Endothelial cell (in vitro differentiated cells): ENCODE measurements at regions not wholly inside any gene's neighbourhood (a gene's known extent, or its start where the extent isn't known, plus 50 kb on each side); places are given as distances from the start of the nearest gene placed in this dataset.

Experiments
- DNase-seq: peaks from one replicate; pipeline ENCODE4 v3.0.0; 2021; ENCODE audit warnings: low spot score
- H3K27ac Mint-ChIP-seq: one replicate; pipeline ENCODE4 v1.8.0; 2021; ENCODE audit warnings: mixed read lengths, inconsistent platforms; ENCODE audit not compliant: unreplicated experiment
- H3K27me3 Mint-ChIP-seq: one replicate; pipeline ENCODE4 v1.8.0; 2021; ENCODE audit warnings: mild to moderate bottlenecking, moderate library complexity, mixed read lengths, inconsistent platforms; ENCODE audit not compliant: unreplicated experiment
- H3K36me3 Mint-ChIP-seq: one replicate; pipeline ENCODE4 v1.8.0; 2021; ENCODE audit warnings: mild to moderate bottlenecking, low read depth, mixed read lengths, inconsistent platforms; ENCODE audit not compliant: unreplicated experiment
- H3K4me1 Mint-ChIP-seq: one replicate; pipeline ENCODE4 v1.8.0; 2021; ENCODE audit warnings: mild to moderate bottlenecking, mixed read lengths, inconsistent platforms; ENCODE audit not compliant: unreplicated experiment
- H3K4me3 Mint-ChIP-seq: one replicate; pipeline ENCODE4 v1.8.0; 2021; ENCODE audit warnings: mild to moderate bottlenecking, mixed read lengths, inconsistent platforms; ENCODE audit not compliant: unreplicated experiment
- H3K9me3 Mint-ChIP-seq: one replicate; pipeline ENCODE4 v1.8.0; 2021; ENCODE audit warnings: mixed read lengths, inconsistent platforms; ENCODE audit not compliant: unreplicated experiment
- CTCF ChIP-seq: fragments of 200-600 bp; sonication (generic); IDR thresholded peaks from one replicate; pipeline ENCODE4 v1.5.0; 2021; ENCODE audit warnings: antibody characterized with exemption; ENCODE audit not compliant: unreplicated experiment

GRCh38 chr18:39781565-39781964 is 2173.5 kb upstream of the PIK3C3 start:
- TF ChIP-seq CTCF = no peak
- H3K9me3 Mint-ChIP-seq = no peaks in the 10 kb centered on the region
- DNase-seq = no peak

DNA sequence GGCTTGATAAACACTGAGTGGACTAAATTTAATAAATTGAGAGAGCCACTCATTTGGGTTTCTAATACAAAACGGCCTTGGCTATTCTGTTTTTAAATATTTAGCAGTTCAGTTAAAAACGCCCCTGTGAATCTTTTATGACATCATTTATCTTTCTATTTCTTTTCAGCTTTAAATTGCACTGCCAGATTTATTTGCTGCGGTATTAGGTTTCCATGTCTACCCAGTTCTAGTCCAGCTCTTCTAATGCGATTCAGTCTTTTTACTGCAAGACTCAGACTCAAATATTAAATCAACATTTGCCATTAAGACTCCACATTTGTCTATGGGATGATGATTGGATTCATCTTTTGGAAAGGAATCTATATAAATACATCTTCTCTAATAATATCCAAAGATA is 2174.3 kb upstream of the PIK3C3 start:
- no peak overlapping the region for H3K27ac Mint-ChIP-seq
- no peak overlapping the region for H3K4me3 Mint-ChIP-seq
- no peak for TF ChIP-seq CTCF
- H3K27me3 Mint-ChIP-seq = no peaks in the 10 kb centered on the region
- no peaks in the 10 kb centered on the region for H3K4me1 Mint-ChIP-seq
- H3K36me3 Mint-ChIP-seq = no peaks in the 10 kb centered on the region
- no peaks in the 10 kb centered on the region for H3K9me3 Mint-ChIP-seq
- DNase-seq = no peak

More at GRCh38 chr18:39781565-39781964, 2173.5 kb upstream of the PIK3C3 start:
- Mint-ChIP-seq H3K27me3 (no peaks in the 10 kb centered on the region), H3K4me1 (no peaks in the 10 kb centered on the region), H3K36me3 (no peaks in the 10 kb centered on the region), H3K4me3 (no peak overlapping the region), H3K27ac (no peak overlapping the region)

- no peak for DNase-seq
- Mint-ChIP-seq H3K27me3 (no peaks in the 10 kb centered on the region), H3K9me3 (no peaks in the 10 kb centered on the region), H3K4me3 (no peak overlapping the region), H3K27ac (no peak overlapping the region), H3K4me1 (no peaks in the 10 kb centered on the region), H3K36me3 (no peaks in the 10 kb centered on the region)
- no peak for TF ChIP-seq CTCF
Observed at GRCh38 chr18:39779926-39780325, 2175.1 kb upstream of the PIK3C3 start.

DNA sequence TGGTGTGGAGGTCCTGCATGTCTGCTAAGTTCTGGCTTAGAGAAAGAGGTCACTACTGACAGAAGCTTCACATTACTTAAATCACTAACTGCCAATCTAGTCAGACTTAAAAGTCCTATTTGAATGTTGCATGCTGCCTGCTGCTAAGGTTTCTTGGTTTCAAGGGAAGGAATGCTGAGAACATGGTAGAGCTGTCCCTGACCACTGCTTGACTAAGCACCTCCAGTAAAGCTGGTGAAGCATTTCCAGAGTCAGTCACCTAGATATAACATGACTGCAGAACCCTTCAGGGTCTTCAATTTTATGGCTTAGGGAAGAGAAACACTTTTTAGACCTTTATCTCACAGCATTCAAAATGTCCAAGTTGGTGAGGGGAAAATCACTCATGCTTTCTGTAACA is 2178.3 kb upstream of the PIK3C3 start:
- TF ChIP-seq CTCF = no peak
- Mint-ChIP-seq H3K27me3 (no peaks in the 10 kb centered on the region), H3K27ac (no peak overlapping the region), H3K9me3 (no peaks in the 10 kb centered on the region), H3K4me1 (no peaks in the 10 kb centered on the region), H3K4me3 (no peak overlapping the region), H3K36me3 (no peaks in the 10 kb centered on the region)
- no peak for DNase-seq

- H3K4me1 Mint-ChIP-seq = no peaks in the 10 kb centered on the region
- H3K27me3 Mint-ChIP-seq = no peaks in the 10 kb centered on the region
- no peak overlapping the region for H3K4me3 Mint-ChIP-seq
- H3K9me3 Mint-ChIP-seq = no peaks in the 10 kb centered on the region
- no peak overlapping the region for H3K27ac Mint-ChIP-seq
- no peak for TF ChIP-seq CTCF
- no peak for DNase-seq
- H3K36me3 Mint-ChIP-seq = no peaks in the 10 kb centered on the region
Observed at GRCh38 chr18:39774957-39775598, 2180.0 kb upstream of the PIK3C3 start.
